Keratinocyte (primary cell): ENCODE measurements at regions not wholly inside any gene's neighbourhood (a gene's known extent, or its start where the extent isn't known, plus 50 kb on each side); places are given as distances from the start of the nearest gene placed in this dataset.

Source experiments
- DNase-seq: peaks from one replicate; pipeline ENCODE4 v3.0.0-alpha.2; 2011; ENCODE audit warnings: low read depth, missing footprints, low spot score
- FAIRE-seq: peaks from 2 replicates; lab custom pipeline; 2011; peaks lifted over from hg19 to GRCh38; lab: Jason Lieb, UNC
- H2AFZ ChIP-seq: 2 replicates; pipeline ENCODE4 v1.6.0; 2012; ENCODE audit warnings: low read length, control low read depth, inconsistent platforms; ENCODE audit not compliant: control insufficient read depth
- H3K27ac ChIP-seq: 2 replicates; pipeline ENCODE4 v1.5.1; 2011; ENCODE audit warnings: low read length; ENCODE audit not compliant: control insufficient read depth, insufficient read depth
- H3K27me3 ChIP-seq: 3 replicates; pipeline ENCODE4 v1.6.0; 2011; ENCODE audit warnings: low read length; ENCODE audit not compliant: control insufficient read depth, insufficient read depth; ENCODE audit errors: extremely low read depth
- H3K36me3 ChIP-seq, 2 experiments: 2 replicates in 1 of 2; 3 replicates in 1 of 2; pipeline ENCODE4 v1.5.1; 2011; ENCODE audit warnings: low read length in 2 of 2, mild to moderate bottlenecking in 1 of 2; ENCODE audit not compliant: control insufficient read depth in 2 of 2, insufficient read depth in 2 of 2; ENCODE audit errors: extremely low read depth in 1 of 2
- H3K4me1 ChIP-seq: 3 replicates; pipeline ENCODE4 v1.5.1; 2011; ENCODE audit warnings: low read length; ENCODE audit not compliant: control insufficient read depth, insufficient read depth; ENCODE audit errors: extremely low read depth
- H3K4me2 ChIP-seq: 3 replicates; pipeline ENCODE4 v1.6.0; 2011; ENCODE audit warnings: low read depth, low read length; ENCODE audit not compliant: control insufficient read depth, insufficient read depth; ENCODE audit errors: extremely low read depth
- H3K4me3 ChIP-seq, 3 experiments: fragments of 200-600 bp in 1 of 3; sonication (generic) in 1 of 3; 2 replicates in 2 of 3; 3 replicates in 1 of 3; pipeline ENCODE4 v1.5.1; 2011 to 2016; ENCODE audit warnings: low read length in 3 of 3, mild to moderate bottlenecking in 3 of 3, control low read depth in 2 of 3, inconsistent platforms in 1 of 3, low read depth in 1 of 3, mixed read lengths in 1 of 3, mixed run types in 1 of 3, moderate library complexity in 1 of 3; ENCODE audit not compliant: control insufficient read depth in 2 of 3, insufficient read depth in 2 of 3; ENCODE audit errors: extremely low read depth in 1 of 3
- H3K79me2 ChIP-seq: 2 replicates; pipeline ENCODE4 v1.6.0; 2012; ENCODE audit warnings: low read length; ENCODE audit not compliant: control insufficient read depth, insufficient read depth
- H3K9ac ChIP-seq: 3 replicates; pipeline ENCODE4 v1.6.0; 2011; ENCODE audit warnings: low read length; ENCODE audit not compliant: control insufficient read depth, insufficient read depth; ENCODE audit errors: extremely low read depth
- H3K9me1 ChIP-seq: 3 replicates; pipeline ENCODE4 v1.6.0; 2011; ENCODE audit warnings: low read length; ENCODE audit not compliant: control insufficient read depth, insufficient read depth; ENCODE audit errors: extremely low read depth
- H3K9me3 ChIP-seq: 2 replicates; pipeline ENCODE4 v1.5.1; 2012; ENCODE audit warnings: low read depth, low read length; ENCODE audit not compliant: control insufficient read depth
- H4K20me1 ChIP-seq: 3 replicates; pipeline ENCODE4 v1.6.0; 2011; ENCODE audit warnings: low read length; ENCODE audit not compliant: control insufficient read depth, insufficient read depth; ENCODE audit errors: extremely low read depth
- CTCF ChIP-seq, 3 experiments: IDR thresholded peaks in 1 of 3; conservative IDR thresholded peaks in 1 of 3; optimal IDR thresholded peaks in 1 of 3; 2 replicates in 2 of 3; 3 replicates in 1 of 3; pipeline versions ENCODE3 to v1.5.1; 2011; ENCODE audit warnings: low read length in 3 of 3, mild to moderate bottlenecking in 3 of 3, moderate library complexity in 2 of 3, control low read depth in 1 of 3, inconsistent platforms in 1 of 3; ENCODE audit not compliant: insufficient read depth in 2 of 3; ENCODE audit errors: extremely low read depth in 1 of 3
- EZH2 ChIP-seq: IDR thresholded peaks from one replicate; pipeline ENCODE4 v1.6.1; 2012; ENCODE audit warnings: inconsistent platforms, mild to moderate bottlenecking, low read length, moderate library complexity
- dilution Hi-C: fragments of 300-500 bp; cut with MboI; formaldehyde crosslinking; loops from one replicate; pipeline ENCODE4 v1.7.0; 2020; ENCODE audit warnings: low sequenced_read_pairs; ENCODE audit not compliant: extremely low pct_ligation_motif_present

DNA sequence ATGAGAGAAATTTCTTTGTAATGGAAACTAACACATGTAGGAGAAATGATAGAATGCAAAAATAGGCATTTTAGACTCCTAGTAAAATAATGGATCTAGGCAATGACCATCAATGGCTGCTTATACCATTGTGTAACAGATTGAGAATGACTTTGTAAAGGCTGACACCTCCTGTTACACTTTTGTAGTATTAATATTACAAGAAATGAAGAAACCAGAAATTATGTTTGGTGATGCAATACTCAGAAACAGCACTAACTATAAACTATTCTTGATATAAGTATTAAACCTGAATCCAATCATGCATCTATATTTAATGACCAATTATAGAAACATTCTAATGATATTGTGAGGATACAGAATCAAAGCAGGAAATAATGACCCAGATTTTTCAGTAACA is 108.5 kb upstream of the CNTN1 start:
- TF ChIP-seq EZH2 (no peak), CTCF (optimal IDR thresholded peaks at IDR 0.05 in 1 of 3, IDR thresholded peaks at IDR 0.05 in 1 of 3, conservative IDR thresholded peaks at IDR 0.05 in 1 of 3; ENCODE audit: extremely low read depth in 1 of 3, insufficient read depth in 2 of 3, low read length in 3 of 3) (no peak)
- no peak for FAIRE-seq
- no peak overlapping the region for H3K9ac ChIP-seq
- H3K27me3 ChIP-seq: no peaks in the 10 kb centered on the region
- no peaks in the 10 kb centered on the region for H3K36me3 ChIP-seq
- H3K79me2 ChIP-seq: no peaks in the 10 kb centered on the region
- H4K20me1 ChIP-seq: no peaks in the 10 kb centered on the region
- dilution Hi-C loops: no loop called here
- H3K4me1 ChIP-seq: no peaks in the 10 kb centered on the region
- DNase-seq: no peak
- no peak overlapping the region for H3K4me3 ChIP-seq
- no peaks in the 10 kb centered on the region for H3K9me3 ChIP-seq
- no peak overlapping the region for H3K27ac ChIP-seq
- H2AFZ ChIP-seq: no peak overlapping the region
- no peak overlapping the region for H3K4me2 ChIP-seq
- H3K9me1 ChIP-seq: no peaks in the 10 kb centered on the region

GRCh38 chr12:40584763-40585162 is 107.5 kb upstream of the CNTN1 start:
- H4K20me1 ChIP-seq: no peaks in the 10 kb centered on the region
- H3K4me3 ChIP-seq: no peak overlapping the region
- FAIRE-seq (no peak), DNase-seq (no peak)
- H3K9me3 ChIP-seq: no peaks in the 10 kb centered on the region
- H3K9ac ChIP-seq: no peak overlapping the region
- no peaks in the 10 kb centered on the region for H3K27me3 ChIP-seq
- TF ChIP-seq CTCF (optimal IDR thresholded peaks at IDR 0.05 in 1 of 3, IDR thresholded peaks at IDR 0.05 in 1 of 3, conservative IDR thresholded peaks at IDR 0.05 in 1 of 3; ENCODE audit: extremely low read depth in 1 of 3, insufficient read depth in 2 of 3, low read length in 3 of 3) (no peak), EZH2 (no peak)
- H3K4me1 ChIP-seq: no peaks in the 10 kb centered on the region
- H3K9me1 ChIP-seq: no peaks in the 10 kb centered on the region
- H3K79me2 ChIP-seq: no peaks in the 10 kb centered on the region
- H2AFZ ChIP-seq: no peak overlapping the region
- H3K4me2 ChIP-seq: no peak overlapping the region
- H3K36me3 ChIP-seq: no peaks in the 10 kb centered on the region
- dilution Hi-C loops: no loop called here
- no peak overlapping the region for H3K27ac ChIP-seq
